Transverse colon (tissue), 4 donors: ENCODE measurements at regions not wholly inside any gene's neighbourhood (a gene's known extent, or its start where the extent isn't known, plus 50 kb on each side); places are given as distances from the start of the nearest gene placed in this dataset.

ENCODE experiments used
- CTCF ChIP-seq, 5 experiments: fragments of 200-600 bp in 3 of 5; fragments of 450-650 bp in 2 of 5; sonication (generic) in 3 of 5; IDR thresholded peaks; 1 replicate in 2 of 5; 2 replicates in 3 of 5; pipeline ENCODE4 v1.5.1; 2016 to 2017; ENCODE audit warnings: antibody characterized with exemption in 5 of 5, inconsistent platforms in 3 of 5, mild to moderate bottlenecking in 2 of 5, moderate library complexity in 1 of 5
- EP300 ChIP-seq: sonication (generic); formaldehyde crosslinking; IDR thresholded peaks from one replicate; pipeline ENCODE4 v1.6.1; 2017; ENCODE audit warnings: antibody characterized with exemption, low read depth
- POLR2A ChIP-seq: fragments of 450-650 bp; IDR thresholded peaks from one replicate; pipeline ENCODE4 v1.6.1; 2016; ENCODE audit warnings: antibody characterized with exemption, mild to moderate bottlenecking, moderate library complexity
- POLR2AphosphoS5 ChIP-seq, 3 donors: sonication (generic); formaldehyde crosslinking; IDR thresholded peaks; one replicate each; pipeline ENCODE4 v1.6.1; 2016; ENCODE audit warnings: antibody characterized with exemption in 3 of 3

- TF ChIP-seq CTCF (IDR thresholded peaks at IDR 0.05) = no peak
- no peak for TF ChIP-seq POLR2AphosphoS5 (IDR thresholded peaks at IDR 0.05)
- TF ChIP-seq POLR2A = no peak
- TF ChIP-seq EP300 = no peak
These were observed 136.5 kb downstream of the TRIM29 start for GRCh38 chr11:120001178-120002090.
